Liver (tissue), 8 donors: ENCODE measurements at regions not wholly inside any gene's neighbourhood (a gene's known extent, or its start where the extent isn't known, plus 50 kb on each side); places are given as distances from the start of the nearest gene placed in this dataset.

Experiments
- DNase-seq: peaks from one replicate; pipeline ENCODE4 v3.0.0-alpha.2; 2017; ENCODE audit warnings: low spot score
- H3K27ac ChIP-seq, 2 donors: one replicate each; pipeline ENCODE4 v1.7.0; 2013; ENCODE audit warnings: inconsistent platforms in 2 of 2, low read length in 2 of 2, control low read depth in 1 of 2, low read depth in 1 of 2, mild to moderate bottlenecking in 1 of 2
- H3K27me3 ChIP-seq, 4 donors: one replicate each; pipeline versions ENCODE4 v1.6.1 to v1.7.0; 2013; ENCODE audit warnings: low read length in 3 of 4, inconsistent platforms in 1 of 4, mild to moderate bottlenecking in 1 of 4, moderate library complexity in 1 of 4; ENCODE audit not compliant: control insufficient read depth in 4 of 4, insufficient read depth in 4 of 4
- H3K36me3 ChIP-seq, 4 donors: one replicate each; pipeline versions ENCODE4 v1.6.1 to v1.7.0; 2013; ENCODE audit warnings: low read length in 3 of 4, mild to moderate bottlenecking in 3 of 4, low read depth in 1 of 4, moderate library complexity in 1 of 4; ENCODE audit not compliant: control insufficient read depth in 4 of 4, insufficient read depth in 3 of 4
- H3K4me1 ChIP-seq, 4 donors: one replicate each; pipeline versions ENCODE4 v1.6.1 to v1.7.0; 2013; ENCODE audit warnings: low read length in 3 of 4, mild to moderate bottlenecking in 3 of 4, moderate library complexity in 1 of 4; ENCODE audit not compliant: control insufficient read depth in 4 of 4, insufficient read depth in 4 of 4
- H3K4me3 ChIP-seq, 3 donors: one replicate each; pipeline versions ENCODE4 v1.6.1 to v1.7.0; 2013; ENCODE audit warnings: low read length in 3 of 3, control low read depth in 1 of 3, low read depth in 1 of 3, mild to moderate bottlenecking in 1 of 3
- H3K9ac ChIP-seq, 2 donors: one replicate each; pipeline ENCODE4 v1.7.0; 2013; ENCODE audit warnings: low read length in 2 of 2, mild to moderate bottlenecking in 2 of 2, moderate library complexity in 2 of 2, control low read depth in 1 of 2, low read depth in 1 of 2
- H3K9me3 ChIP-seq, 4 donors: one replicate each; pipeline versions ENCODE4 v1.6.1 to v1.7.0; 2013; ENCODE audit warnings: low read length in 3 of 4; ENCODE audit not compliant: control insufficient read depth in 4 of 4
- ATF3 ChIP-seq: IDR thresholded peaks from 2 replicates; pipeline ENCODE4 v1.6.1; 2016; ENCODE audit warnings: antibody characterized with exemption
- CTCF ChIP-seq: fragments of 150-350 bp; IDR thresholded peaks from 2 replicates; pipeline ENCODE4 v1.5.1; 2017; ENCODE audit warnings: improper control_type of control experiment, low read depth, low read length; ENCODE audit not compliant: missing input control
- EGR1 ChIP-seq, 2 donors: IDR thresholded peaks; 2 replicates each; pipeline ENCODE4 v1.6.1; 2016 to 2018; ENCODE audit warnings: antibody characterized with exemption in 2 of 2, low read depth in 2 of 2
- FOXA1 ChIP-seq: IDR thresholded peaks from 2 replicates; pipeline ENCODE4 v1.6.1; 2016; ENCODE audit warnings: antibody characterized with exemption
- FOXA2 ChIP-seq: IDR thresholded peaks from 2 replicates; pipeline ENCODE4 v1.6.1; 2016; ENCODE audit warnings: antibody characterized with exemption
- GABPA ChIP-seq, 2 donors: IDR thresholded peaks in 1 of 2; conservative IDR thresholded peaks in 1 of 2; 2 replicates each; pipeline ENCODE4 v1.6.1; 2016; ENCODE audit warnings: antibody characterized with exemption in 2 of 2, mild to moderate bottlenecking in 1 of 2, moderate library complexity in 1 of 2
- HNF4A ChIP-seq, 2 donors: conservative IDR thresholded peaks; 2 replicates each; pipeline ENCODE4 v1.6.1; 2016; ENCODE audit warnings: antibody characterized with exemption in 2 of 2, mild to moderate bottlenecking in 2 of 2
- HNF4G ChIP-seq: IDR thresholded peaks from 2 replicates; pipeline ENCODE4 v1.6.1; 2016; ENCODE audit warnings: antibody characterized with exemption
- JUND ChIP-seq, 2 donors: IDR thresholded peaks; 2 replicates each; pipeline ENCODE4 v1.6.1; 2016; ENCODE audit warnings: antibody characterized with exemption in 2 of 2
- MAX ChIP-seq: IDR thresholded peaks from 2 replicates; pipeline ENCODE4 v1.6.1; 2016; ENCODE audit warnings: antibody characterized with exemption
- NR2F2 ChIP-seq: IDR thresholded peaks from 2 replicates; pipeline ENCODE4 v1.6.1; 2016; ENCODE audit warnings: antibody characterized with exemption
- RAD21 ChIP-seq, 2 donors: IDR thresholded peaks; 2 replicates each; pipeline ENCODE4 v1.6.1; 2016; ENCODE audit warnings: antibody characterized with exemption in 2 of 2, mild to moderate bottlenecking in 2 of 2
- REST ChIP-seq: IDR thresholded peaks from 2 replicates; pipeline ENCODE4 v1.6.1; 2016; ENCODE audit warnings: antibody characterized with exemption, mild to moderate bottlenecking
- RXRA ChIP-seq, 2 donors: IDR thresholded peaks; 2 replicates each; pipeline ENCODE4 v1.6.1; 2017 to 2018; ENCODE audit warnings: antibody characterized with exemption in 2 of 2, mild to moderate bottlenecking in 1 of 2
- SP1 ChIP-seq: IDR thresholded peaks from 2 replicates; pipeline ENCODE4 v1.6.1; 2018; ENCODE audit warnings: antibody characterized with exemption, mild to moderate bottlenecking
- TAF1 ChIP-seq: conservative IDR thresholded peaks from 2 replicates; pipeline ENCODE4 v1.6.1; 2016; ENCODE audit warnings: antibody characterized with exemption, mild to moderate bottlenecking
- YY1 ChIP-seq: IDR thresholded peaks from 2 replicates; pipeline ENCODE4 v1.6.1; 2016; ENCODE audit warnings: antibody characterized with exemption, mild to moderate bottlenecking
- ZBTB33 ChIP-seq: IDR thresholded peaks from 2 replicates; pipeline ENCODE4 v1.6.1; 2016; ENCODE audit warnings: antibody characterized with exemption
- WGBS: extraction: QIAGEN DNeasy Blood & Tissue Kit; methylation state at CpG from one replicate; pipeline ENCODE4 v1.1.7; 2013; 5-methylcytosine and 5-hydroxymethylcytosine counted together
- donor health status: healthy.
- donor health status: healthy.
- donor health status: healthy.
- donor health status: healthy.
- donor health status: healthy.

- H3K27ac ChIP-seq = no peak overlapping the region
- no peaks in the 10 kb centered on the region for H3K4me1 ChIP-seq
- no peak for DNase-seq
- no peaks in the 10 kb centered on the region for H3K9me3 ChIP-seq
- TF ChIP-seq SP1 (no peak), TAF1 (no peak), CTCF (no peak), FOXA1 (no peak), HNF4A (conservative IDR thresholded peaks at IDR 0.05) (no peak), EGR1 (IDR thresholded peaks at IDR 0.05; ENCODE audit: low read depth in 2 of 2) (no peak), NR2F2 (no peak), FOXA2 (no peak)
- 78% methylated on average over 1 of the region's 1 CpG for WGBS
- no peak overlapping the region for H3K4me3 ChIP-seq
- H3K36me3 ChIP-seq = no peaks in the 10 kb centered on the region
- no peak overlapping the region for H3K9ac ChIP-seq
- H3K27me3 ChIP-seq = no peaks in the 10 kb centered on the region
These were observed 237.0 kb upstream of the SLC14A2 start for GRCh38 chr18:45378308-45378707.

GRCh38 chr18:45378933-45379332 is 236.3 kb upstream of the SLC14A2 start:
- WGBS = 86% methylated on average over 5 of the region's 5 CpGs
- no peaks in the 10 kb centered on the region for H3K9me3 ChIP-seq
- TF ChIP-seq MAX (no peak), HNF4G (no peak), TAF1 (no peak), FOXA1 (no peak), EGR1 (IDR thresholded peaks at IDR 0.05; ENCODE audit: low read depth in 2 of 2) (no peak), ZBTB33 (no peak), SP1 (no peak), YY1 (no peak), RAD21 (IDR thresholded peaks at IDR 0.05) (no peak), FOXA2 (no peak), RXRA (IDR thresholded peaks at IDR 0.05) (no peak), HNF4A (conservative IDR thresholded peaks at IDR 0.05) (no peak), ATF3 (no peak), JUND (IDR thresholded peaks at IDR 0.05) (no peak), NR2F2 (no peak), GABPA (IDR thresholded peaks at IDR 0.05 in 1 of 2, conservative IDR thresholded peaks at IDR 0.05 in 1 of 2) (no peak), REST (no peak), CTCF (no peak)

More at GRCh38 chr18:45378933-45379332, 236.3 kb upstream of the SLC14A2 start:
- no peaks in the 10 kb centered on the region for H3K4me1 ChIP-seq
- DNase-seq = no peak
- H3K4me3 ChIP-seq = no peak overlapping the region
- no peak overlapping the region for H3K9ac ChIP-seq
- no peaks in the 10 kb centered on the region for H3K27me3 ChIP-seq
- no peak overlapping the region for H3K27ac ChIP-seq
- H3K36me3 ChIP-seq = no peaks in the 10 kb centered on the region
